Uterus (tissue), 2 donors: ENCODE measurements at regions not wholly inside any gene's neighbourhood (a gene's known extent, or its start where the extent isn't known, plus 50 kb on each side); places are given as distances from the start of the nearest gene placed in this dataset.

Experiments
- POLR2A ChIP-seq, 2 donors: fragments of 450-650 bp; IDR thresholded peaks; one replicate each; pipeline ENCODE4 v1.6.1; 2016; ENCODE audit warnings: antibody characterized with exemption in 2 of 2, mild to moderate bottlenecking in 1 of 2, moderate library complexity in 1 of 2
- TF ChIP-seq, protein P1 (sequence below), 4 experiments: fragments of 200-600 bp in 2 of 4; fragments of 450-650 bp in 2 of 4; sonication (generic) in 2 of 4; IDR thresholded peaks; one replicate each; pipeline ENCODE4 v1.5.1; 2016 to 2019; ENCODE audit warnings: antibody characterized with exemption in 4 of 4, mild to moderate bottlenecking in 2 of 4, moderate library complexity in 1 of 4

DNA sequence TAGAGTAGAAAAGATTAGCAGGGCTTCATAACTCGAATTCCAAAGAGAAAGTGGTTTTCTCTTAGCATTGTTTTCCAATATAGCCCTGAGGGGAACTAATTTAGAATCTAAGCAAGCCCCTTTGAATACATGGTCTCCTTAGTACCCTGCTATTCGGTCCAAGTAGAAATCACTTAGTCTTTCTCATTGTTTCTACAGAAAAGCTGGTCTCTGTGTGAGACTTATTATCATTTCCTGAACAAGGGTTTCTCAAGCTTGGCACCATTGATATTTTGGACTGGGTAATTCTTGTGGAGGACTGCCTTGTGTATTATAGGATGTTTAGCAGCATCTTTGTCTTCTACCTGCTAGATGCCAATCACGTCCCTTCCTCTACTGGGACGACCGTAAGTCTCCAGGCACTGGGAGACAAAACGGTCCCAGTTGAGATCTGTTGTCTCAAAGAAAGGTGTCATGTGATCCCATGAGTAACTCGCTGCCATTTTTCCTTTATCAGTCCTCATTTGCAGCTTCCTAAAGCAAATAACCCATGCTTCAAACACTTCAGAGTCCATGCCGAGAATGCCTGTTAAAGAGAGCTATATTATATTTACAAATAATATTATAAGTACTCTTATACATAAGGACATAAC, 230.7 kb upstream of the SLCO3A1 start:
- no peak for TF ChIP-seq POLR2A (IDR thresholded peaks at IDR 0.05)
- TF ChIP-seq, protein P1, sequence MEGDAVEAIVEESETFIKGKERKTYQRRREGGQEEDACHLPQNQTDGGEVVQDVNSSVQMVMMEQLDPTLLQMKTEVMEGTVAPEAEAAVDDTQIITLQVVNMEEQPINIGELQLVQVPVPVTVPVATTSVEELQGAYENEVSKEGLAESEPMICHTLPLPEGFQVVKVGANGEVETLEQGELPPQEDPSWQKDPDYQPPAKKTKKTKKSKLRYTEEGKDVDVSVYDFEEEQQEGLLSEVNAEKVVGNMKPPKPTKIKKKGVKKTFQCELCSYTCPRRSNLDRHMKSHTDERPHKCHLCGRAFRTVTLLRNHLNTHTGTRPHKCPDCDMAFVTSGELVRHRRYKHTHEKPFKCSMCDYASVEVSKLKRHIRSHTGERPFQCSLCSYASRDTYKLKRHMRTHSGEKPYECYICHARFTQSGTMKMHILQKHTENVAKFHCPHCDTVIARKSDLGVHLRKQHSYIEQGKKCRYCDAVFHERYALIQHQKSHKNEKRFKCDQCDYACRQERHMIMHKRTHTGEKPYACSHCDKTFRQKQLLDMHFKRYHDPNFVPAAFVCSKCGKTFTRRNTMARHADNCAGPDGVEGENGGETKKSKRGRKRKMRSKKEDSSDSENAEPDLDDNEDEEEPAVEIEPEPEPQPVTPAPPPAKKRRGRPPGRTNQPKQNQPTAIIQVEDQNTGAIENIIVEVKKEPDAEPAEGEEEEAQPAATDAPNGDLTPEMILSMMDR (IDR thresholded peaks at IDR 0.05): no peak
